B cell (primary cell): ENCODE measurements at regions not wholly inside any gene's neighbourhood (a gene's known extent, or its start where the extent isn't known, plus 50 kb on each side); places are given as distances from the start of the nearest gene placed in this dataset.

Experiments used
- ATAC-seq: fragments of 200-7000 bp; cut with Tn5 transposase; one replicate; pipeline ENCODE4 v1.10.0; 2021; ENCODE audit warnings: low read depth, mild to moderate bottlenecking, moderate number of reproducible peaks, moderate library complexity
- CTCF ChIA-PET: fragments of 350-600 bp; sonication (Branson Sonifier 250); formaldehyde crosslinking; loops from one replicate; lab custom pipeline; 2021; ENCODE audit warnings: antibody characterized with exemption, inconsistent platforms; lab: Charles Lee
- POLR2A ChIA-PET: fragments of 350-600 bp; sonication (Branson Sonifier 250); formaldehyde crosslinking; loops from one replicate; lab custom pipeline; 2021; ENCODE audit warnings: antibody characterized with exemption; lab: Charles Lee
- DNase-seq: peaks from one replicate; pipeline ENCODE4 v3.0.0; 2013
- H2AFZ ChIP-seq: 2 replicates; pipeline ENCODE4 v1.6.1; 2012; ENCODE audit warnings: mild to moderate bottlenecking, low read depth, low read length; ENCODE audit not compliant: insufficient read depth, poor library complexity, severe bottlenecking
- H3K27ac ChIP-seq, 2 donors: 1 replicate in 1 of 2; 2 replicates in 1 of 2; pipeline ENCODE4 v1.5.1; 2012 to 2013; ENCODE audit warnings: low read length in 2 of 2, mild to moderate bottlenecking in 2 of 2, moderate library complexity in 1 of 2
- H3K27me3 ChIP-seq, 4 experiments: fragments of 200-600 bp in 1 of 4; sonication (generic) in 1 of 4; replicated peaks in 1 of 4; 1 replicate in 2 of 4; 2 replicates in 2 of 4; pipeline versions ENCODE4 v1.6.1 to v1.7.0; 2013 to 2016; ENCODE audit warnings: low read length in 3 of 4, mild to moderate bottlenecking in 2 of 4, mixed read lengths in 1 of 4, moderate library complexity in 1 of 4; ENCODE audit not compliant: insufficient read depth in 4 of 4, control insufficient read depth in 3 of 4; ENCODE audit errors: control extremely low read depth in 1 of 4
- H3K36me3 ChIP-seq, 2 experiments: replicated peaks in 1 of 2; 1 replicate in 1 of 2; 2 replicates in 1 of 2; pipeline versions ENCODE4 v1.6.1 to v1.7.1; 2013; ENCODE audit warnings: low read length in 1 of 2; ENCODE audit not compliant: insufficient read depth in 2 of 2, control insufficient read depth in 1 of 2; ENCODE audit errors: control extremely low read depth in 1 of 2, extremely low read depth in 1 of 2
- H3K4me1 ChIP-seq, 2 donors: fragments of 200-600 bp in 1 of 2; sonication (generic) in 1 of 2; 1 replicate in 1 of 2; 2 replicates in 1 of 2; pipeline versions ENCODE4 v1.5.1 to v1.6.1; 2013 to 2017; ENCODE audit warnings: low read length in 2 of 2; ENCODE audit not compliant: control insufficient read depth in 2 of 2, insufficient read depth in 2 of 2
- H3K4me2 ChIP-seq: replicated peaks from 2 replicates; pipeline ENCODE3; 2012; ENCODE audit warnings: mild to moderate bottlenecking, low read depth, low read length; ENCODE audit not compliant: poor library complexity, severe bottlenecking
- H3K4me3 ChIP-seq, 5 experiments: fragments of 200-600 bp in 1 of 5; sonication (generic) in 1 of 5; 1 replicate in 3 of 5; 2 replicates in 2 of 5; pipeline versions ENCODE4 v1.5.1 to v1.7.0; 2011 to 2016; ENCODE audit warnings: low read length in 4 of 5, mild to moderate bottlenecking in 4 of 5, low read depth in 2 of 5, control low read depth in 1 of 5, moderate library complexity in 1 of 5; ENCODE audit not compliant: insufficient read depth in 1 of 5; ENCODE audit errors: control extremely low read depth in 1 of 5, extremely low read depth in 1 of 5
- H3K79me2 ChIP-seq: fragments of 200-600 bp; sonication (generic); one replicate; pipeline ENCODE4 v1.6.0; 2016; ENCODE audit warnings: low read length; ENCODE audit not compliant: control insufficient read depth, insufficient read depth
- H3K9ac ChIP-seq: fragments of 200-600 bp; sonication (generic); 2 replicates; pipeline ENCODE4 v1.6.1; 2017; ENCODE audit warnings: mild to moderate bottlenecking, low read length, moderate library complexity
- H3K9me3 ChIP-seq, 3 donors: one replicate each; pipeline versions ENCODE4 v1.6.1 to v1.7.1; 2013; ENCODE audit warnings: low read length in 2 of 3; ENCODE audit not compliant: control insufficient read depth in 2 of 3, insufficient read depth in 1 of 3; ENCODE audit errors: control extremely low read depth in 1 of 3
- H4K20me1 ChIP-seq: 2 replicates; pipeline ENCODE4 v1.6.0; 2012; ENCODE audit warnings: mild to moderate bottlenecking, low read length; ENCODE audit not compliant: insufficient read depth, control insufficient read depth, poor library complexity, severe bottlenecking
- H3K27ac Mint-ChIP-seq: one replicate; pipeline ENCODE4 v1.8.0; 2021; ENCODE audit warnings: mixed read lengths
- H3K27me3 Mint-ChIP-seq: one replicate; pipeline ENCODE4 v1.8.0; 2021; ENCODE audit warnings: mixed read lengths
- H3K4me1 Mint-ChIP-seq: one replicate; pipeline ENCODE4 v1.8.0; 2021; ENCODE audit warnings: mixed read lengths
- H3K4me3 Mint-ChIP-seq: one replicate; pipeline ENCODE4 v1.8.0; 2021; ENCODE audit warnings: mixed read lengths
- H3K9me3 Mint-ChIP-seq: one replicate; pipeline ENCODE4 v1.8.0; 2022; ENCODE audit warnings: mixed read lengths; ENCODE audit not compliant: insufficient read depth
- CTCF ChIP-seq: fragments of 200-600 bp; IDR thresholded peaks from one replicate; pipeline ENCODE4 v1.8.0; 2022; ENCODE audit warnings: antibody characterized with exemption, mild to moderate bottlenecking
- EZH2 ChIP-seq: IDR thresholded peaks from 2 replicates; pipeline ENCODE4 v1.6.1; 2012; ENCODE audit warnings: borderline replicate concordance, low read depth, mild to moderate bottlenecking, moderate library complexity, low read length; ENCODE audit not compliant: insufficient read depth, poor library complexity, severe bottlenecking
- WGBS: methylation state at CpG from one replicate; pipeline ENCODE4 v1.1.5; 2013; ENCODE audit warnings: missing lambda C conversion rate; ENCODE audit not compliant: insufficient coverage; 5-methylcytosine and 5-hydroxymethylcytosine counted together
- intact Hi-C: fragments of 100-400 bp; cut with micrococcal nuclease; formaldehyde crosslinking; loops from one replicate; pipeline ENCODE4 v1.10.0; 2022

- Histone ChIP-seq H4K20me1 (no peaks in the 10 kb centered on the region), H3K36me3 (no peaks in the 10 kb centered on the region), H3K9ac (no peak overlapping the region), H3K79me2 (no peaks in the 10 kb centered on the region), H3K4me1 (peaks cover 0 to 7% of the 10 kb centered on the region in 2 donors), H3K27ac (no peak overlapping the region), H3K4me2 (no peak overlapping the region), H3K27me3 (peaks cover 0 to 11% (median 3%) of the 10 kb centered on the region in 4 experiments), H2AFZ (no peak overlapping the region), H3K9me3 (no peaks in the 10 kb centered on the region), H3K4me3 (no peak overlapping the region)
- H3K27me3 Mint-ChIP-seq, result peaks cover 35% of the 10 kb centered on the region
- no peak for ATAC-seq
- H3K9me3 Mint-ChIP-seq, result peaks cover 3% of the 10 kb centered on the region
- ChIA-PET CTCF (no interaction called here), POLR2A (no interaction called here)
- no peak overlapping the region for H3K4me3 Mint-ChIP-seq
- peaks cover 17% of the 10 kb centered on the region for H3K4me1 Mint-ChIP-seq
- intact Hi-C loops, result no loop called here
- 87% methylated on average over 5 of the region's 6 CpGs for WGBS
- DNase-seq, result no peak
- no peak for TF ChIP-seq CTCF
- no peak for TF ChIP-seq EZH2
- no peak overlapping the region for H3K27ac Mint-ChIP-seq
Measured at GRCh38 chr6:163863565-163863964, 449.0 kb downstream of the QKI start.

DNA sequence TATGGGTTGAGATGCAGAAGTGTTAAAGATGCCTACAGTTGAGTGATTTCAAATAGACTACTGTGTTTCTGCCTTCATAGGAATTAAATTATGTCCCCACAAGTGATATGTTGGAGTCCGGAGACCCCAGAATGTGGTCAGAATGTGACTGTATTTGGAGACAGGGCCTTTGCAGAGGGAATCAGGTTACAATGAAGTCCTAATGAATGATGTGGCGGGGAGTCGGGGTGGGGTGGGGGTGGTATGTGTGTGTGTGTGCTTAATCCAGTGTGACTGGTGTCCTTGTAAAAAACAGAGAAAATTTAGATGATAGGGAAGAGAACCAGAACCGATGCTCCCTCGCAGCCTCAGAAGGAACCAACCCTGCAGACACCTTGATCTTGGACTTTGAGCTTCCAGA is 448.2 kb downstream of the QKI start:
- no peak overlapping the region for H3K4me3 ChIP-seq
- intact Hi-C loops, result no loop called here
- 100% methylated on average over 5 of the region's 5 CpGs for WGBS
- no peak overlapping the region for H2AFZ ChIP-seq
- H3K36me3 ChIP-seq, result no peaks in the 10 kb centered on the region
- ATAC-seq (no peak), DNase-seq (no peak)
- peaks cover 36% of the 10 kb centered on the region for H3K27me3 Mint-ChIP-seq
- no peak overlapping the region for H3K4me2 ChIP-seq
- H3K9ac ChIP-seq, result no peak overlapping the region
- H3K27me3 ChIP-seq, result peaks cover 0 to 11% (median 3%) of the 10 kb centered on the region in 4 experiments
- TF ChIP-seq CTCF (no peak), EZH2 (no peak)
- H3K4me3 Mint-ChIP-seq, result no peak overlapping the region
- CTCF ChIA-PET, result no interaction called here
- POLR2A ChIA-PET, result no interaction called here
- no peak overlapping the region for H3K27ac ChIP-seq
- H3K4me1 ChIP-seq, result peaks cover 0 to 7% of the 10 kb centered on the region in 2 donors
- H3K4me1 Mint-ChIP-seq, result peaks cover 15% of the 10 kb centered on the region
- H3K79me2 ChIP-seq, result no peaks in the 10 kb centered on the region
- H3K27ac Mint-ChIP-seq, result no peak overlapping the region
- no peaks in the 10 kb centered on the region for H4K20me1 ChIP-seq
- peaks cover 3% of the 10 kb centered on the region for H3K9me3 Mint-ChIP-seq
- no peaks in the 10 kb centered on the region for H3K9me3 ChIP-seq
